NCI-H82 (cell line): ENCODE measurements at regions not wholly inside any gene's neighbourhood (a gene's known extent, or its start where the extent isn't known, plus 50 kb on each side); places are given as distances from the start of the nearest gene placed in this dataset.
"Not testable (repeated sequence)": the region's sequence is repeated elsewhere in the genome, so short reads cannot be mapped to it uniquely, and the experiment has no call there.

Experiments
- DNase-seq: peaks from one replicate; lab custom pipeline; 2025; lab: John Stamatoyannopoulos, UW

DNA sequence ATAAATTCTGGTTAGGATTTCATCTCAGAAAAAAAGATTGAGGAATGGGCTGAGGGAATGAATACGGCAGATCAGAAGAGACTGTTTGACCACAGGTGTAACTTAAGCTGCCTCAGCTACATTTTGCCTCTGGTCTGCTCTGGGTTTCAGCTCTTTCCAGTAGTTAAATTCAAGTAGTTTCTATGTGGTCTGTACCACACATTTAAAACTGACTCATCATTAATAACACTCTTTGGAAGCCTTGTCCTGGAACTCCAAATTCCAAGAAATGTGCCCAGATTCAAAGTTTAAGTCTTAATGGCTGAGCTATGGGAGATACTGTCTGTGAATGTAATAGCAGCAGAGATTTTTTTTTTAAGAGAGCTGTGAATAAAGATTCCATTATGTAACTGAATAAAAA lies 133.1 kb upstream of the IGSF10 start:
- no peak for DNase-seq

DNA sequence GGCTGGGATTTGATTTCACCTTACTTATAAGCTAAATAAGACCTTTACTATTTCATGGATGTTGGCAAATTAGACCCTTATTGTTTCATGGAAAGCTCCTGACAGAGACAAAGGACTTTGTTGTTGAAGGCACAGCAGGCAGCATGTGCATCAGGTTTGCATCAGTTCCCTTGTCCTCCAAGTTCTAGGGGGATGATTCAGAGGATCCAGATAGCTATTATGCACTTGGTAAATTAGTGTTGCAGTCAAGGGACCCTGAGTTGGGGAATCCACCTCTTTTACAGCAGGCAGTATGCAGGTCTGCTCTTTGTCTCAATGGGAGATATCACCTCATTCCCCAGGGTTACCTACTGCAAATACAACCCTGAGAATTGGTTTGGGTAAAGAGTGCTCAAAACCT lies 131.4 kb upstream of the IGSF10 start:
- no peak for DNase-seq

DNA sequence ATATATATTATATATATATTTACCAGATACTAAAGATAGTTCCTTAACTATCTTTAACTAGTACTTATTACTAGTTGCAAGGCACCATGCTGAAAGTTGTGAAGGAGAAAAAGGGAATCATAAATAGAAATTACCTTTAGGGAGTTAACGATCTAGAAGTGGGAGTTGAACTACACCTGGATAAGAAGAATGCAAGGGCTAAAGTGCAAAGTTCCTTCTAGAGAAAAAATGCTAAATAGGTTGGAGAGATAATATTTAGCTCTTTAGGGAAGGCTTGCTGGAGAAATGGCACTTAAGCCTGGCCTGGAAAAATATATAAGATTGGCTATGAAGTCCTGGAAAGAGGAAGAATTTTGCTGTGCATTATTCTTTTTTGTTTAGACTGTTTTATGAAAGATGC lies 130.6 kb upstream of the IGSF10 start:
- DNase-seq: no peak

DNA sequence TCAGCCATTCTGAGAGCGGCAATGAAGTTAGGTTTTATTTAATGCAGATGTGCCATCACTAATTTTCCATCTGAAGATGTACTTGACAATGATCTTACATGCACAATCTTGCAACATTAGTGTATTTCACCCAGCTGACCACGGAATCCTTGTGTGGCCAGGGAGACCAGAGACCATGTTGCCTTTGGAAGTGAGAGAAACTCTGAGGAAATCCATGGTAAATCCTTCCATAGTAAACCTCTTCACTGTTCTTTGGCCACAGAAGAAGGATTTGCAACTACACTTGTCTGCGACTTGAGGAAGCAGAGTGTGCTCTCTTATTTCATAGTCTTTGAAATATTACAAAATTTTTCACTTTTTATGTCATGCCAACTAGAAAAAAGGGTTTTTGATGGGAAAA lies 128.4 kb upstream of the IGSF10 start:
- DNase-seq: no peak

DNA sequence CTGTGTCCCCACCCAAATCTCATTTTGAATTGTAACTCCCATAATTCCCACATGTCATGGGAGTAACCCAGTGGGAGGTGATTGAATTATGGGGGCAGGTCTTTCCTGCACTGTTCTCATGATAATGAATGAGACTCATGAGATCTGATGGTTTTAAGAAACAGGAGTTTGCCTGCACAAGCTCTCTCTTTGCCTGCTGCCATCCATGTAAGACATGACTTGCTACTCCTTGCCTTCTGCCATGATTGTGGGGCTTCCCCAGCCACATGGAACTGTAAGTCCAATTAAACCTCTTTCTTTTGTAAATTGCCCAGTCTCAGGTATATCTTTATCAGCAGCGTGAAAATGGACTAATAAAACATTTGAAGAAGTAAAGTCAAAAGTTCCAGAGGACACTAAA lies 126.8 kb upstream of the IGSF10 start:
- DNase-seq: not testable (repeated sequence)

DNA sequence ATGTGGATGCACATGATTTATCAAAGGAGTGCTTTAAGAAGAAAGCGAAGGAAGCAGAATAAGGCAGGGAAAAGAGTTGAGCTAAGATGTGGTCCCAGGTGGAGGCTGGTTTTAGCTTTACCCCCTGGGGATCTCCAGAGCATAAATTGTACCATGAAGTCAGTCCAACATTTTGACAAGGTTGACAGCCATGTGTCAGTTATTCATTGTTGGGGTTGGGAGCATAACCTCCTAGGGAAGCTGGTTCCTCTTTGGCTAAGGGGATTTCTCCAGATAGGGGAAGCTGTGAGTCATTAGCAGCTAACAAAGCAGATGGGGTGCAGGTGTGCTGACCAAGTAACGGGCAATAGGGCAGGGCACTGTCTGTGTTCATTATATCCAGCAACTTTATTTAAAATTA lies 123.7 kb upstream of the IGSF10 start:
- no peak for DNase-seq

DNA sequence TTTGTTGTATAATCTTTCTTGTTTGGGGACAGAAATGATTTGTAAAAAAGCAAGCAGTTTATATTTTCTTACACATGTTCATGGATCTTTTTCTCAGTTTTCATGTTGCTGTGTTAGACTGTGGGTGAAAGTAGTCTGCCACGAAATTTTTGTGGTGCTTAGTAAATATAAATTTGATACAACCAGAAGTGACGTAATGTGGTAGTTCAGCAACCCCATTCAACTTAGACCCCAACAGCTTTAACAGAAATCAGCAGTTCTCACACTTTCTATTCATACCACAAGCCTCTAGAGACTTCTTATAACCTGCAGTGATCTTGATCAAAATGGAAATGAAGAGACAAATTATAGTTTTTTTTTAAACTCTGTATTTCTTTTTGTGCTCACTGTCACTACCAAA lies 120.2 kb upstream of the IGSF10 start:
- no peak for DNase-seq

DNA sequence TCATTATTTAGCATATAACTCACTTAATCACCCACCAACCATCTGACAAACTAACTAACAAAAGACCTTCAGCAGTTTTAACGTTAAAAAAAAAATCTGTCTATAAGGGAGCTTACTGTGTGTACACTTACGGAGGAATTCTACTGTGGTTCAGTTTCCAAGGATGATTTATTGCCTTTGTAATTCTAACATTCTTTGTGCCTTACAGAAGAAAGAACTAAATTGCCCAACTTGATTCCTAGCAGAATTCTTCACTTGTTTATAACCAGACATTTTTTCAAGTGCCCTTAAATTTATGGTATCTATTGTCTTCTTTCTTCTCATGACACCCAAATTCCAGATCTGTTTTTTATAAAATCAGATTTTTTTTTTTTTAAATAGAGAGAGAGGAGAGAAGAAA lies 119.7 kb upstream of the IGSF10 start:
- DNase-seq: no peak

DNA sequence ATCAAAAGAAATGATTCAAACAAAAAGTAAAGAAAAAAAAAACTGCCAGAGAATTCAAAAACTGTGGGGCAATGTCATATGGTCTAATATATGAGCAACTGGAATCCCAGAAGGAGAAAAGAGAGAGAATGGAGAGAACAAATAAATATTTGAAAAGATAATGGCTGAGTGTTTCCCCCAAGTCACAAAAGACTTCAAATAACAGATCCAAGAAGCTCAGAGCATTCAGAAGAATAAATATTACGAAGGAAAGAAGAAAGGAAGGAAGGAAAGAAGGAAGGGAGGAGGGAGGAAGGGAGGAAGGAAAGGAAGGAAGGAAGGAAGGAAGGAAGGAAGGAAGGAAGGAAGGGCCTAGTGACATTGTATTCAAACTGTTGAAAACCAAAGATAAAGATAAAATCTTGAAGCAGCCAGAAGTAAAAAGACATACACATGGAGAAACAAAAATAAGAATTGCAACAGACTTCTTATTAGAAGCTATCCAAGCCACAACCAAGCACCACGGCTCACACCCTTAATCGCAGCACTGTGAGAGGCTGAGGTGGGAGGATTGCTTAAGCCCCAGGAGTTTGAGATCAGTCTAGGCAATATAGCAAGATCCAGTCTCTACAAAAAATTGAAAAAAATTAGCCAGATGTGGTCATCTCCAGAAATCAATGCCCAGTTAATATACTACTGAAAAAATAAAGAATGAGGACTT lies 118.9 kb upstream of the IGSF10 start:
- no peak for DNase-seq

DNA sequence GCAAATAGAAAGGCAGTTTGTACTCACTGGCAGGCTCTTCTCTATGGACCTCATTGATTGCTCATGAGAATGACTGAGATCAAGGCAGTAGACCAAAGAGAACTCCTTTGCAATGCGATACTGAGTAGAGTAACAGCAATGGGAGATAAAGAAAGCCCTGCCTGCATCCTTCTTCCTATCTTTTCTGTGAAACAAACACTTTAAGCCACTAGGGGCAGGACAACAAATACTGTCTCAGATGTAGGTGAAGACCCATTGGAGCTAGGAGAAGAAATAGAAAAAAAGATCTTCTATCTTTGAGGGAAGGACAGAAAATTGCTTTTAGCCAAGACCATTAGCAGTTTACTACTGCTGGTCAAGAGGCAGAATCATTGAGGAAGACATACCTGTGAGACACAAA lies 117.6 kb upstream of the IGSF10 start:
- DNase-seq: no peak

DNA sequence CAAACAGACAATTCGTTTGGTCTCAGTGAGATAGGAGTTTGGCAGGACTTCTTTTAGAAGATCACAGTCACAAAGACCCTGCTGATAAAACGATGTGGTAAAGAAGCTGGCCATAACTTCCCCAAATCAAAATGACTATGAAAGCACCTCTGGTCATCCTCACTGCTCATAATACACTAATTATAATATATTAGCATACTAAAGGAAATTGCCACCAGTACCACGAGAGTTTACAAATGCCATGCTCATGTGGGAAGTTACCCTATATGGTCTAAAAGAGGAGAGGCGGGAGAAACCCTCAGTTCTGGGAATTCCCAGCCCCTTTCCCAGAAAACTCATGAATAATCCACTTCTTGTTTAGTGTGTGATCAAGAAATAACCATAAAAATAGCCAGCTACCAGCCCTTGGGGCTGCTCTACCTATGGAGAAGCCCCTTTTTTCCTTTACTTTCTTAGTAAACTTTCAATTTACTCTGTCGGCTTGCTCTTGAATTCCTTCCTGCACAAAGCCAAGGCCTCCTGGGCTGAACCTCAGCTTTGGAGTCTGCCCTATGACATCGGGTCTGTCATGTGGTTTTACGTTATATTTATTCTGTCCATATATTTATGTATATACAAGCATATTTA lies 115.8 kb upstream of the IGSF10 start:
- DNase-seq: no peak

DNA sequence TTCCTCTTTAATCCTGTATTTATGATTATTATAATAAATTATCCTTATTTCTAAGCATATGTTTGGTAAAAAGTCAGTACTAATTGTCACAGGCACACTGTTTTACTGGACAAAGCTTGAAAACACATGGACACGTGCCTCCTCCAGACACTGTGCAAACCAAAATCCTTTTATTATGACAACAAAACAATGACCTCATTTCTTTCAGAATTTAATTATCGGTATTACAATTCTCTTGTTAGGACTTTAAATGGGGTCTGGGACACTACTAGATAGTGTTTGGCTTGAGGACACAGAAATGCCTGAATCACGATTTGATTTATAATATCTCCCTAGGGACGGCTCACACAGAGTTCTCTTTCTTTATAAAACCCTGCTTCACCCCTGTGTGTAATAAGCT lies 107.3 kb upstream of the IGSF10 start:
- DNase-seq: no peak

DNA sequence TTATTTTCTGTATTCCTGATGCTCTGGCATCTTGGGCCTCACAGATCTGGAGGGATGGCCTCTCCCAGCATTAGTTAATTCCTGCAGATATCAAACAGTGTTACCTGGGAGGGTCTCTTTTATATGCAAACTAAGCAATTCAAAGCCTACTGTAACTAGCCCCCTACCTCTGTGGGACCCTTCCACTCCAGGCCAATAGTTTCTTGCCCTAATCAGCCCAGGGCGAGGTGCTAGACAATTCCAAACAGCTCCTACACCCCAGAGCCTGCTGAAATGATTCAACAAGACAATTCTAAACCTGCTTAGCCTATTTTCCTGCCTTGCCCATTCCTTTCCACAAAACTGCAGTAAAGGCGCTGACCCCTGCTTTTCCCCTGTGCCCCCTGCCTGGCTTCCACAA lies 106.6 kb upstream of the IGSF10 start:
- no peak for DNase-seq

DNA sequence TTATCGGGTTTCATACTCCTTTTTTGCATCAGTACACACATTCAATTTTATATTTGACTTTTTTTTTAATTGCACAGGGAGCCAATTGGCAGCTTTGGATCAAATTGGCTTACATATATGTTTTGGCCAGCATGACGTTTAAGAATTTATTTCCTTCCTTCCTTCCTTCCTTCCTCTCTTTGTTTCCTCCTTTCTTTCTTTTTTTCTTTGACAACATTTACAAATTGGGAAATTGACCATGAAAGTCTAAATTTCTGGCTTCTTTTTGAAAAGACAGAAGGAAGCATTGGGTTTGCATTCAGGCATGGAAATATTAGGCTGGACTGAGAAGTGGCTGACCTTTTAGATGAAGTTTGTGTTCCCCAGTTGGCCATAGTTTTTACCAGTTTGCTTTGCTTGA lies 103.4 kb upstream of the IGSF10 start:
- DNase-seq: no peak

DNA sequence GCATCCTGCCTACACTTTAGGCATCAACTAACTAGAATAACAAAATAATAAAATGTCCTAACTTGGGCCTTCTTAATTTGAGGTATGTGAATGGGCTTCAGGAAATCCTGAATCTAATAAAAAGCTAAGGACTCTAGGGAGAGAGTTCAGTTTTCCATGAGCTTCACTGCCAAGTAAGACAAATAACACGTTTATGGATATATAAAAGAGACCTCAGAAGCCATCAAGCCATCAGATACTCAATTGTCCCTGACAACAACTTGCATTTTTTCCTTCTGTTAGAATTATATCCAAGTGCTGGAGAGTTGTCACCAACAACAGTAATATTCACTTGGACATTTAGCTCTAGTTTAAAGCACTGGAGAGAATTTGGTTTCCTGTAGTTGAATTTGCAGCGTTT lies 102.4 kb upstream of the IGSF10 start:
- no peak for DNase-seq

DNA sequence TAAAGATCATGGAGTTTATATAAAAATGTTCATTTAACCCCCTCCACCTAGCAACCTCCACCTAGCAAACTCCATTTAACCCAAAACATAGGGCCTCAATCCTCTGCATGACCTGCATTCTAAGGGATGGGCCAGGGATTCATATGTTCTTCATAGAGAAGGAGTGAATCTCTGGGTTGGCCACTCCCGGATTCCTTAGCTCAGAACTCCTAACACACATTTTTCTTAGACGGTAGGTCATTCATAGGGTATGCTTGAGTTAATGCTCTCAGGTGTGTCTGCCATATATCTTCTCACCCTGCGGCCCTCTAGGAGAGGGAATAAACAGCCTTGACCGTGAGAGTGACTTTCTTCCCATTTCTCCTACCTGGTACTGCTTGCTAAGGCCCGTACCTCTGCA lies 102.0 kb upstream of the IGSF10 start:
- DNase-seq: no peak

DNA sequence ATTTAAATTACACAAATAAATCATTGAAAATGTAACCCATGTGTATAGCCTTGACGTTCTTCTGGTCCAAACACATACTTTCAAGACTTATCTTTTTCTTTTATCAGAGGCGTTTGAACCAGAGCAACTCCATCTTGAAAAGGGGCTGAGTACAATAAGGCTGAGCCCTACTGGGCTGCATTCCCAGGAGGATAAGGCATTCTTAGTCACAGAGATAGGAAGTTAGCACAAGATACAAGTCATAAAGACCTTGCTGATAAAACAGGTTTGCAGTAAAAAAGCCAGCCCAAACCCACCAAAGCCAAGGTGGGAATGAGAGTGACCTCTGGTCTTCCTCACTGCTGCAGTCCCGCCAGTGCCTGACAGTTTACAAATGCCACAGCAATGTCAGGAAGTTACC lies 101.0 kb upstream of the IGSF10 start:
- DNase-seq: no peak

DNA sequence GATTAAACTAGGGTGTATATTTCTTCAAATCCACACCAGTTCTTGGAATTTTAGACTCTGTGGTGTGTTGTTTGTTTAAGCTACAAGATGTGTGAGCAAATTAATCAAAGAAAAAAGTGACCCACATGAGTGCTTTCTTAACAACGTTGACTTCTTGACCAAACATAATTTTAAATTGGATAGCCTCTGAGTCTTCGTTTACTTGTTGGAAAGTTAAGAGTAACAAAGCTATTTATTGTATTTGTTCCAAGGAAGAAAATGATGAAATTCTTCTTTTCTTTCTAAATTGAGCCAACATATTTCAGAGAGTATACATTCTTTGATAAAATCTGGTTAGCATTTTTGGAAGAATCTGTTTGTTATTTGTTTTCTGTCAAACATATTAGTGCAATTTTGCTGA lies 99.9 kb upstream of the IGSF10 start:
- no peak for DNase-seq

DNA sequence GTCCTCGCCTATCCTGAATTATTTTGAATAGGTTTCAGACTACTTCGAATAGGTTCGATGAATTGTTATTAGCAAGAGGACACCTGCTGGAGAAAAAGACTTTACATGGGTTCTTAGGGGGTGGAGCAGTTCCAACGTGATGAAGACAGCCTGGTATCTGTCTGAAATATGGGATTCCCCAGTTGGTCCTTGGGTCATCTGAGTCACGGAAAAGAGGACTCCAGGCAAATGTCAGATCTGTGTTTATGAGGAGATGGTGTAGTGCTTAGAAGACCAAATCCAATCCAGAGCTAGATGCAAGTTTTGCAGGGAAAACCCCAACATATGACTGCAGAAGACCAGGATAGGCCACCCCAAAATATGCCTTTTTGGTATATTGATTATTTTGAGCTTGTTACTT lies 98.9 kb upstream of the IGSF10 start:
- no peak for DNase-seq

DNA sequence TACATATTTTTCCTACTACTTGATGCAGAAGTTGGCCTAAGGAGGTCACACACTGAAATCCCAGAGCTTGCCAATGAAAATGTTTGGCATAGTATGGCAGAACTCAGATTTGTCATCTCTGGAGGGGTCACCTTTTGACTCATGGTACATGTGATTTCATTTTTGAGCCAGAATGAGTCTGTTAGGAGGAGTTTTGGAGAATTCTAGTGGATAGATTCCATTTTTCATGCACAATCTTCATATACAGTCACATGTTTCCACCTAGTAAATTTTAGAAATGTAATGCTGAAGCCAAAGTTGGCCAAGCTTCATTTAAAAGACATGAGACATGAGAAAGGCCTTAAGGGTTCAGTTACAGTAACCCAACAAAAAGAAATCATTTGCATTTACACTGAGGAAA lies 97.8 kb upstream of the IGSF10 start:
- DNase-seq: no peak

DNA sequence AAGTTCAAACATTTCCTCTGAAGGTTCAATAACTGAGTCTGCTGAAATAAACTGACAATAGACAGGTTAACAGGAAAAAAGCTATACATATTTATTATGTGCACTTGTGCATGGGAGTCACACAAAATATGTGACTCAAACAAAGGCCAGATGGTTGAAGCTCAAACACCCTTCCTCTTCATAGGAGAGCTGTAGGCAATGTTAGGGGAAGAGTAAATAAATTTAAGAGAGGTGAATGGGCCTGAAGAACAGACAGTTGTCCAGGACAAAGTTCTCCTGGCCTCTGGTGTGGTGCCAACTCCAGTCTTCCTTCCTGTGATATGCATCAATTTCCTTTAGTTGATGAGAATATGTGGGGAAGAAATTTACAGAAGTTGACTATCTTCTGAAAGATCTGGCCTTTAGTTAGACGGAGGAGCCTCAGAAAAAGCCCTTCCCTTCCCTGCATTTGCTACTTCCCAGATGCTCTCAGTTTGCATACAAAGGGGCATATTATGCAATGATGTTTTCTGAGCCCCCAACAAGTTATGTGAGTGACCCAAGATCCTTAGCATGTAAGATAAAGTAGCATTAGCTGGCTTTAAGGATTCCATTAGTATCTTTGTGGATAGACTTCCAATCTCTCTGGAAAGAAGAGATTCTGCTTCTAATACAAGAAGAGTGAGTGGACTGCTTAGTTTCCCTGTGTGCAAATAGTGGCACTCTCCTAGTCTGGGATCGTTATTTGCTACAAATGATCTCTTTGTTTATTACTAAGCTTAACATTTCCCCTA lies 96.4 kb upstream of the IGSF10 start:
- no peak for DNase-seq

DNA sequence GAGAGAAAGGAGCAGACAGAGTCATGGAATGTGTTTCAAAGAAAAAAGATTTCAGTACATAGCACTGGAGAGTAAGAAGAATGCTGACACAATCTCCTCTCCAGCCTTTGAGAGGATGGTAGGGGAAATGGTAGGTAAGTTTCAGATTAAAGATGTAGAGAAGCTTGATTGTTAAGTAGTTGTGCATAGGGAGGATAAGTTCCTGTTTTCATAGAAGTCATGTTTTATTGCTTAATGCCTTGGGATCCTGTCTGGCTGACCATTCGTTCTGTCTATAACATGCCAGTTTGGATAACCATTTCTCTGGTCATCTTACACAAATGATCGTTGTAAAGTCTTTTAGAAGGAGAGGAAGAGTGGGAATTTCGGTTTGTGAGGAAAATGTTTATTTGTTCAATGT lies 95.7 kb upstream of the IGSF10 start:
- DNase-seq: no peak

DNA sequence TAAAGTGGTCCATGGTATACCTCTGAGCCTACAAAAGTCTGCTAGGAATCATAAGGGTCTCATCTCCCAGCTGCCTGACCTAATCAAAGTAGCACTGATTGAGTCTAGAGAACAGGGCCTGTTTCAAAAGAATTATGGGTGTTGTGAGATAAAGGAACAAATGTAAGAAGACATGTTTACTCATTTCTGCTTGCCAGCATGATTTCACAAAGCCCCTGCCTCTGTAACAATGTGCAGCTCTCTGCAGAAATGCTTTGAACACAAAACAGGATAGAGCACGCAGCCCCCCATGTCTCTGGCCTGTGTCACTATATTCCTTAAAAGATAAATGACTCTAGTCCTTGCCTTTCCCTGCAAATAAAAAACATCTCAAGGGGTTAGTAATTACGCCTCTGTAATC lies 94.7 kb upstream of the IGSF10 start:
- DNase-seq: no peak

DNA sequence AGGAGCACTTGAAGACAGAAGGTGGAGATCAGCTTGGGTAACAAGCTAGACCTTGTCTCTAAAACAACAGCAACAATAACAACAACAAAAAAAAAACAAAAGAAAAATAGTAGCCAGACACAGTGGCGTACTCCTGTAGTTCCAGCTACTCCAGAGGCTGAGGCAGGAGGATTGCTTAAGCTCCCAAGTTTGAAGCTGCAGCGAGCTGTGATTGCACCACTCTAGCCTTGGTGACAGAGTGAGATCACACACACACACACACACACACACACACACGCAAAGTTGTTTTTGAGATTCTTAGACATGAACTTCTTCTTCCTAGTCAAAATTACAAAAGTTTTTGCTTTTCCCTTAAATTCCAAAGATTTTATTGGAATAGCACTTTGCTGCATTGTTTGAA lies 93.0 kb upstream of the IGSF10 start:
- DNase-seq: no peak
